WERI-Rb-1 (cell line): ENCODE measurements at regions not wholly inside any gene's neighbourhood (a gene's known extent, or its start where the extent isn't known, plus 50 kb on each side); places are given as distances from the start of the nearest gene placed in this dataset.

Experiments
- DNase-seq: peaks from one replicate; pipeline ENCODE4 v3.0.0-alpha.2; 2020
- H3K27ac ChIP-seq: fragments of 250-450 bp; sonication (Bioruptor Pico); 2 replicates; pipeline ENCODE4 v1.5.1; 2020; ENCODE audit warnings: mild to moderate bottlenecking, moderate library complexity
- H3K27me3 ChIP-seq: fragments of 250-450 bp; sonication (Bioruptor Pico); 2 replicates; pipeline ENCODE4 v1.5.1; 2021; ENCODE audit warnings: mild to moderate bottlenecking, low read depth, moderate library complexity; ENCODE audit not compliant: insufficient read depth, severe bottlenecking
- H3K36me3 ChIP-seq: fragments of 250-450 bp; sonication (Bioruptor Pico); 2 replicates; pipeline ENCODE4 v1.5.1; 2020; ENCODE audit warnings: mild to moderate bottlenecking, moderate library complexity
- H3K4me3 ChIP-seq: 2 replicates; pipeline ENCODE4 v1.5.1; 2011; ENCODE audit warnings: low read depth, mild to moderate bottlenecking, control low read depth, low read length
- H3K9me3 ChIP-seq: fragments of 250-450 bp; sonication (Bioruptor Pico); 2 replicates; pipeline ENCODE4 v1.5.1; 2021; ENCODE audit warnings: mild to moderate bottlenecking, moderate library complexity; ENCODE audit not compliant: severe bottlenecking
- CTCF ChIP-seq: IDR thresholded peaks from 2 replicates; pipeline ENCODE4 v1.5.1; 2011; ENCODE audit warnings: low read depth, mild to moderate bottlenecking, control low read depth, inconsistent platforms, low read length

- no peak for DNase-seq
- no peaks in the 10 kb centered on the region for H3K36me3 ChIP-seq
- no peak overlapping the region for H3K4me3 ChIP-seq
- H3K9me3 ChIP-seq: no peaks in the 10 kb centered on the region
- no peak overlapping the region for H3K27ac ChIP-seq
- H3K27me3 ChIP-seq: no peaks in the 10 kb centered on the region
- no peak for TF ChIP-seq CTCF
These were observed 704.1 kb downstream of the LUZP2 start for GRCh38 chr11:25200925-25201324.

GRCh38 chr11:25206762-25207161 lies 709.9 kb downstream of the LUZP2 start:
- TF ChIP-seq CTCF: no peak
- no peak for DNase-seq
- Histone ChIP-seq H3K27ac (no peak overlapping the region), H3K36me3 (no peaks in the 10 kb centered on the region), H3K27me3 (no peaks in the 10 kb centered on the region), H3K9me3 (no peaks in the 10 kb centered on the region), H3K4me3 (no peak overlapping the region)

- H3K4me3 ChIP-seq: no peak overlapping the region
- TF ChIP-seq CTCF: no peak
- DNase-seq: no peak
- H3K36me3 ChIP-seq: no peaks in the 10 kb centered on the region
- H3K27me3 ChIP-seq: no peaks in the 10 kb centered on the region
- H3K27ac ChIP-seq: no peak overlapping the region
- no peaks in the 10 kb centered on the region for H3K9me3 ChIP-seq
These were observed 714.9 kb downstream of the LUZP2 start for GRCh38 chr11:25211635-25212254.

- no peaks in the 10 kb centered on the region for H3K27me3 ChIP-seq
- H3K36me3 ChIP-seq: no peaks in the 10 kb centered on the region
- no peak overlapping the region for H3K4me3 ChIP-seq
- no peak overlapping the region for H3K27ac ChIP-seq
- no peak for TF ChIP-seq CTCF
- no peak for DNase-seq
- H3K9me3 ChIP-seq: no peaks in the 10 kb centered on the region
These were observed 717.8 kb downstream of the LUZP2 start for GRCh38 chr11:25214535-25215176.

- H3K36me3 ChIP-seq: no peaks in the 10 kb centered on the region
- TF ChIP-seq CTCF: no peak
- H3K27me3 ChIP-seq: no peaks in the 10 kb centered on the region
- no peak overlapping the region for H3K27ac ChIP-seq
- H3K4me3 ChIP-seq: no peak overlapping the region
- no peak for DNase-seq
- H3K9me3 ChIP-seq: no peaks in the 10 kb centered on the region
These were observed 721.2 kb downstream of the LUZP2 start for GRCh38 chr11:25218036-25218435.

DNA sequence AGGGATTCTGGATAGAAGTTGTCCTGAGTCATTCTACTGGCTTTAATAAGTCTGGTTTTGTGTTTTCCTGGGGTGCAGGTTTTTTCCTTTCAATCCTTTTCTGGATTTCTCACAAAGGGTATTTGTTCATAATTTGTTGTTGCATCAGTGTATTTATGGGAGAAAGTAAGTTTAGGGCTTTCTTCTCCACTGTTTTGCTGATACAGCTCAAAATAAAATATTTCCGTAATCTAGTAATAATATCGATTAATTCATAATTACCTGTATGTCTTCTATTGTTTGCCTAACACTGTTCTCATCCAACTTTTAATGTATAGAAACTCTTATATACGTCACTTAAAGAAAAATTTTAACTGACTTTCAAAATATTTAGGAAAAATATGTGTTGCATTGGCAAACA lies 728.2 kb downstream of the LUZP2 start:
- no peak for DNase-seq
- no peak overlapping the region for H3K4me3 ChIP-seq
- H3K27ac ChIP-seq: no peak overlapping the region
- TF ChIP-seq CTCF: no peak
- H3K9me3 ChIP-seq: no peaks in the 10 kb centered on the region
- no peaks in the 10 kb centered on the region for H3K27me3 ChIP-seq
- H3K36me3 ChIP-seq: no peaks in the 10 kb centered on the region
